ENCODE measurements at regions not wholly inside any gene's neighbourhood (a gene's known extent, or its start where the extent isn't known, plus 50 kb on each side); places are given as distances from the start of the nearest gene placed in this dataset.

DNA sequence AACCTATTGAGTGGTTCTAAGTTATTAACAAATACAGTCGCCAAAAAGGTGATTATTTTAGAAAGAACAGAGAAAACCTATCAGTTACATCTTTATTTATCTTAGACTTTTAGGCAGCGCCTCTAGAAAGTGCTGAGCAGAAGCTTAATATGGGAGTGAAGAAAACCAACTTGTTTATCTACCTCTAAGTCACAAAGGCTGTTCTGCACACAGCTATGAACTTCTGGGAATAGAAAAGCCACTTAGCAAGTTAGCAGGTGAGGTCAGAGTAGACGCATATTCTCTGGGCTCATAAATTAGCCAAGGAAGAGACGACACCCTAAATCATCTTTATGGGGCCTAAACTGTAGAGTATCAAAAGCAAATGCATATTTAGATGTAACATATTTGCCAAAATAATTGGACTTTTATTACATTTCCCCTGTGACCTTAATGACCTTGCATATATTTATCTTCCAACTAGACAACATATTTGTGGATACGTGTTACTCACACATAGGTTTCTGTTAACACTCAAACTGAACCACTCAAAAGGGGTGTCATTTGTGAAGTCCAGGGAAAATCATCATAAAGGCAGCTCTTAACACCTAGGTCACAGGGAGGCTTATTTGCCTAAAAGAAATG lies 267.1 kb downstream of the ADGB start:
- DNase-seq = no peak

DNA sequence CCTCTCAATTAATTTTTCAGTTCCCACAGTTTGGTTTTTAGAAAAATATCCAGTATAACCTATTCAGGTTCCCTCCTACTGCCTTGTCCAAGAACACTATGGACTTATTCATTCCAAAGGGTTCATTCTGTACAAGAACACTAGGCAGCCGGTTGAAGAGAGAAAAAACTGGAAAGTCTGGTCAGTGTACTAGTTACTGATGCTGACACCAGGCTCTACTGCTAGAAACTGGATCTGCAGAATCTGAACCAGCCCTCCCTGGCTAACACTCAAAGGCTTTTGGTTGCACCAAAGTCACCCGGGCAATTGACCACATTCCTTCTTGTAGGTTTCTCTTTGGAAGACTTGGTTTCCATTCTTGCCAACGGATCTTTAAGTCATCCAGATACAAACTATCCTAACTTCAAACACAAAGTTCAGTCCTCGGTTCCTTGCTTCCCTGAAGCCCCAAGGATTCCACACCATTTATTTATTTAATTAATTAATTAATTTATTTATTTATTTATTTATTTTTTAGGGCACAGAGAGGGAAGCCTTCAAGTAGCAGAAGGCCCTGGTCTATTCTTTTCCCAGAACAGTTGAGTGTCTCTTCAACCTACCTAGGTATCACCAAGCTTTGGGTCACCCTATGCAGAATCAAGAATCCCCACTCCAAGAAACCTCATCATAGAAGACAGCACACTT lies 268.1 kb downstream of the ADGB start:
- DNase-seq = no peak

DNA sequence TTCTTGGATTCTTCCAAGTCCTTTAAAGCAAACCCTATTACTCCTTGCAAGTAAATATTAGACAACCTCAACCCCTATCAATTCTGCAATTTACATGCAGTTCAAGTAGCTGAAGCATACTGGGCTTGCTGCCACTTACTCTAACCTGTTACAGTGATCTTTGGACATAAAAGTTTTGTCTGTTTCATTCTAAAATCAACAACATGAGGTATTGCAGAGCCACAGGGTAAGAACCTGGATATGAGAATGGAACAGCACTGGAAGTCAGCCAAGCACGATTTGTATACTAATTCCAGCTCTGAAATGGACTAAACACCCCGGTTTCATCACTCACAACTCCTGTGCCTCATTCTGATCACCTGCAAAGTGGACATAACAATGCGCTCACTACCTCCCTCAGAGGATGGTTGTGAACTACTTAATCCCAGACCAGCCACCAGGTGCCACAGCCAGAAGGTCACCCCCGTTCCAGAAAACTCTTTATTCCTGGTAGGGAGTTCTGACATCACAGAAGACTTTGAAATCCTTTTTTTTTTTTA lies 270.0 kb downstream of the ADGB start:
- DNase-seq = peak; percentile 21

DNA sequence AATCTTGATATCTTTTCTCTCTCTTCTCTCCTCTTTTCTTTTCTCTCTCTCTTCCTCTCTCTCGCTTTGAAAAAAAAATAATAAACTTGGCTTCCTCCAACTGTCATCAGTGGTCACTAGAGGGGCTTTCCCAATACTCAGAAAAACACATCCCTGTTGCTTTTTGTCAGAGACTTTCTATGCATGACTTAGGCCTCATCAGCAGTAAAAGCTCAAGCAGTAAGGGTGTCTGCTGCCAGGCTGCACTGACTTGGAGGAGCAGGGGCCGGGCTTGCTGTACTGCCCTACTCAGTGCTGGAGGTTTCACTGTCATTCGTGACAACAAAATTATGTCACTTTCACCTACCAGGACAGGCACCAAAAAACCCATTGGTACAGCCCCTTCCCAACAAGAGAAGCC lies 272.0 kb downstream of the ADGB start:
- DNase-seq = no peak

DNA sequence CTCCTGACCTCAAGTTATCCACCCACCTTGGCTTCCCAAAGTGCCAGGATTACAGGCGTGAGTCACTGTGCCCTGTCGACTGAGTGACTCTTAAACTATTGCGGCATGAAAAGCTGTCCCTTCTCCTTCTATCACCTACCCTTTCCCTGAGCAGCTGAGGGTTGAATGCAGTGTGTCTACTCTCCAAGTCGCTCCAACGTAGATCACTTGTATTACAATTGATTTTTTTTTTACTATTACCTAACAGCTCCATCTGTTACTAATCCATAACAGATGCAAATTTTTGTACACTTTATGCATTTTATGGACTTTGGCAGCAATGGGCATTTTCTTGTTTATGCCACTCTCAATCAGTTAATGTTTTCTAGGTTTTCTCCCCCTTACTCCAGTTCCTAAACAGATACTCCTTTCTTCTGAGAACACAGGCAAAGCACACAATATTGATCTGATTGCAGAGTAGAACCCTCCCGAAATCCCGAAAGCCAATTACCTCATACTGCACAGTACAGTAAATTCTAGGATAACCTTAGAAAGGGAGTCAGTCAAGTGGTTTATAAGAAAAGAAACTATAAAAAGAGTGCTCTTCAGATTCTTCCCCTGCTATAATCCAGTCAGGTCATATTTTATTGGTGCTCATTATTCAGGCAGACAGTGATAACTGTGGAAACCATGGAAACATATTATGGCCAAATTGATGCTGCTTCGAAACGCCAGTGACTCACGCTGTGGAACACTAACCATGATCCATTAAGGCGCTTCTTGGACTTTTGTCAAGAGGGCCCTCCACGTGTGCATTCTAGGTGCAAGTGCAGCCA lies 273.0 kb downstream of the ADGB start:
- DNase-seq = no peak

DNA sequence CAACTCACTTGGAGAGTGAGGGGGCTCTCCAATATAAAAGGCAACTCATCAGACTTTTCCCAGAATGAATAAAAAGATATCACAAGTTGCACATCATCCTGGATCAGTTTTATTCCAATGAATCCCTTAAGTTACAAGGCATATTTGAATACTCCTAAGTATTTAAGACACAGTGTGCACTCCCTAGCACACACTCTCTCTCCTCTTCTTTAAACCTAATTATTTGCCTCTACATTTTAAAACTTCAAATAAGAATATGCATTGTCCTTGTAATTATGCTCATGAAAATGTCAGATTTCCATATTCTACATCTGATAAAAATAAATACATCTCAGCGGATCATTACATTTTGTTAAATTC lies 273.6 kb downstream of the ADGB start:
- DNase-seq = no peak

DNA sequence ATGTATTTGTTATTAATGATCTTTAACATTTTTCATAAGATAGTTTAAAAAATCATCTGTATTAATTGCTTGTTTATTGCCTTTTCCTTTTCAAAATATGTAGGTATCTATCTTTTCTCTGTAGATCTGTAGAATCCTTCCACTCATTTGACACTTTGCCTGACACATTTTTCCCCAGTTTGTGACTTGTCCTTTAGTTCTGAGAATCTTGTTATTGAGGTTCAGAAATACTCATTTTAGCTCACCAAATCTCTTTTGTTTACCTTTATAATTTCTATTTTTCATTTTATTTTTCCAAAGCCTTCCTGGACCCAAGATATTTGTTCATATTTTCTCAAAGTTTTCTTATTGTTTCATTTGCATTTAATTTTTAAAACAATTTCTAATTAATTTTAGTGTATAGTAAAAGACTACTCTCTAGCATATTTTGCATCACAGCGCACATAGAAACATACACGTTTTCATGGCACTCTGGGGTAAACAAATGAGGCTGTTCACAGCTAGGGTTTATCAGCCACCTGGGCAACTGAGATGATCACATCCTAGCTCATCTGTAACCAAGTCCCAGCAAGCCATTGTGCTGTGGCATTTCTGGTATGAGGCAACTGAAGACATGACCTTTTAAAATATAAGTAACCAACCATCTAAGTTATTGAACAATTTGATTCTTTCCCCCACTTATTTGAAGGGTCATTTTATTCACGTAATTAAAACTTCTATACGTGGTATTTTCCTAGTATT lies 275.7 kb downstream of the ADGB start:
- DNase-seq = no peak

DNA sequence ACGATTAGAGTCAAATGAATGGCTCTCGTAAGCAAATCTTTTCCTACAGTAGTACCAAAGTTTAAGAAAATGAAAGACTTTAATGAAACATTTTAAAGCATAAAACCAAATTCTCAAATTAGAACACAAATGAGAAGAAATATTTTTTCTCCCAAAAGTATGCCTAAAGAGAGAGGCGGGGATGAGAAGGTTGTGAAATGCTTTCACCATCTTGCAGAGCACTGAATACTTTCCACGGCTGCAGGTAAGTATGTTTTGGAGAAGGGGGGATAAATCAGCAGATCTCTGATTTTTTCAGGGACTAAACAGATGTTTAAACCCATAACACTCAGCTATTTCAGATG lies 277.1 kb downstream of the ADGB start:
- no peak for DNase-seq

DNA sequence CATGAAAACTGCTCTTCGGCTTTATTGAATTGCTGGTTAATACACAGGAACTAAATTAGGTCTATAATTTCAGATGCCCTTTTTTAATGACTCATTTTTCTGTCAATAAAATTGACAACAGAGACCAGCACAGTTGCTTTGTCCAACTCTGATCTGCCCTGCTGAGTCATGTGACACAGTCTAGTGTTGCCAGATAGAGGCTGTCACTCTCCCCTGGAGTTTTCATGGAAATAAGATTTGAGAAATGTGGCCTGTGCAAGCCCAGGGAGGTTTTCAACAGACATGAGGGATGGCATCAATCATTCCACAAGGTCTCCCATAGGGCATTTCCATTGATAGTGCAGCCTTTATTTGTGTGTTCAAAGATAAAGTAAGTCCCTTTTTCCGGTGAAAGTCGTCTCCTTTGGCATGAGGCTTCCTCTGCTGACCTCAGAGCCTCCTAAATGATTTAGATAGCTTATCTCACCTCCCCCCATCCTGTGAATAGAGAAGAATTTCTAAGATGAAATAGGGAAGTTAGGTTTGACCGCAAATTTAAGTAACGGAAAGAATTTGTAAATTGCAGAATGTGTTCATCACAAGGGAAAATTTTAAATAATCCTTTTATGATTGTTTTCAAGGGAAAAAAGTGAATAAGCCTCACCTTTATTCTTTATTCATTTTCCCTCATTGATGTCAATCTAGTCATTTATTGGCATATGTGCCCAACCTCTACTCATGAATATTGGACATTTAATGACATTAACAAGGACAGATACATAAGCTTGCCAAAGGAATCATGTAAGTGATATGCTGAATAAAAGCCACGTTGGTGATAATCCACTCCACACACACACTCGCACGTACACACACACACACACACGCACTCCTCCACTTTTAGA lies 277.7 kb downstream of the ADGB start:
- no peak for DNase-seq

DNA sequence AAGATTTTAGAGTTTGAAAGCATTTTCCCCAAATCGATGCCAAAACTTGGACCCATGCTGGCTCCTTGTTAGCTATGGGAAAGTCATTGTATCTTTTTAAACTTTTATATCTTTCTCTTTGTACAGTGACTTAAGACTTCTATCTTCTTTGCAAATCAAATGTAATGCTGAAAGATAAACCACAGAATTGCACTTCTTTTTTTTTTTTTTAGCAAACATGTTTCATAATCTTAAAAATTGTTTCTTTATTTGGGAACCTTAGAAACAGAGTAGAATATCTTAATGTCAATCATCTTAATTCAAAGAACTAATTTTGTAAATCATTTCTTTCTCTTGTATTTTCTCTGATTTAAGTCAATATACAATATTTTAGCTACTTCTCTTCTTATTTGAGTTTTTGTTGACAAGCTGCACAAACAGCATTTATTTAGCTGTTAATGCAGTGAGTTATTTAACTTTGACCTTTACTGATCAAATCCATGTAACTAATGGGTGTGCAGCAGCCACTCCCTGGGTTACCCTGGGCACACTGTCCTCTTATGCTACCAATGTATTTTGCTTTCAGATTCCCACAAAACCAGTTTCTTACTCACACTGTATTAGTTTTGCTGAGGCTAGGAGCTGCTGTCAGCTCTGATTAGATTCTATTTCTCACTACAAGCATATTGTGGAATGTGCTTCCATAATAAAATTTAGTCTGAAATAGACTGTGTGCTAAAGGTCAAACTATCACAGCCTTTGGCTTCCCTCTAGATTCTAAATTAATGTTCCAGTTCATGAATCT lies 279.6 kb downstream of the ADGB start:
- DNase-seq = no peak

DNA sequence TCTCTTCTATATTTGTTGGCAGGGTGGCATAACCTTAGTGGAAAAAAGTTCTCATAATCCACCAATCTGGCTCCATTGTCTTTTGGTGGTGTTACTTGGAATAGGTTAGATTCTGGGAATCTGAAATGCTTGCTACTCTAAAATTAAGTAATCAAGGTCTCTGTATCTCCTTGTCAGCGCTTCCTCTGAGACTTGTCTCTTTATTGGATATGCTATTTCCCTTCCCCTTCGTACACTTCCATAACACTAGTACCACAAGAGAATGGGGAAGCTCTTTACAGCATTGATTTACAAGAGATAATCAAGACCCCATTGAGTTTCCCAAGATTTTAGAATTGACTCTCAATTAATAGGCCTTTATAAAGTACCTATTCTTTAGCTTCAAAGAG lies 280.2 kb downstream of the ADGB start:
- no peak for DNase-seq

DNA sequence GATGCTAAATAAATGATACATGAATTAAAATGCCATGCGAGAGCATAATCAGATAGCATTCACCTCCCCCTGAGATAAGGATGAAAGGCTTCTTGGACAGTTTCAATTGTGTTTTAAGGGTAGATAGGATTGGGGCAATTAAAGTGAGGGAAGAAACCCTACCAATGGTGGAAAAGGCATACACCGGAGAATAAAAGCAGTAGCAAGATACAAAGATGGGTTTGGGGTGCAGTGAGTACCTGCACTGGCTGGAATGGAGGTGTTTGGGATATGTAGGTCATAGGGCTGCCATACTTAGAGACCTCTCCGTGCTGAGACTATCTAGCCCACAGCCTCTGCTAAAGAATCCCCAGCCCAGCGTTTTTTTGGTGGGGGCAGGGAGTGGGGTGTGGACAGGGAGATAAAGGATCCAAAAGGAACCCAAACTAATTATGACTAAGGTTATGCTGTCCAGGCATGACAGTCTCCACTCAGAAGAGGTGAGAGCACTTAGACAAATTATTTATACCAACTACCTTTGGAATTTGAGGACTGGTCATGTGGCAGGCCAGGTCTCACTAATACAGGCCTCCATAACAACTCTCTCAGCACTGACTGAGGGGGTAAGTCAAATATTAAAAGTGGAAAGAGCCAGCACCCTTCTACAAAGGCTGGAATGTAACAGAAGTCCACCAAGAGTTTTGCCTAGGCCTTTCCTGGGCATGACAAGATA lies 280.8 kb downstream of the ADGB start:
- no peak for DNase-seq

DNA sequence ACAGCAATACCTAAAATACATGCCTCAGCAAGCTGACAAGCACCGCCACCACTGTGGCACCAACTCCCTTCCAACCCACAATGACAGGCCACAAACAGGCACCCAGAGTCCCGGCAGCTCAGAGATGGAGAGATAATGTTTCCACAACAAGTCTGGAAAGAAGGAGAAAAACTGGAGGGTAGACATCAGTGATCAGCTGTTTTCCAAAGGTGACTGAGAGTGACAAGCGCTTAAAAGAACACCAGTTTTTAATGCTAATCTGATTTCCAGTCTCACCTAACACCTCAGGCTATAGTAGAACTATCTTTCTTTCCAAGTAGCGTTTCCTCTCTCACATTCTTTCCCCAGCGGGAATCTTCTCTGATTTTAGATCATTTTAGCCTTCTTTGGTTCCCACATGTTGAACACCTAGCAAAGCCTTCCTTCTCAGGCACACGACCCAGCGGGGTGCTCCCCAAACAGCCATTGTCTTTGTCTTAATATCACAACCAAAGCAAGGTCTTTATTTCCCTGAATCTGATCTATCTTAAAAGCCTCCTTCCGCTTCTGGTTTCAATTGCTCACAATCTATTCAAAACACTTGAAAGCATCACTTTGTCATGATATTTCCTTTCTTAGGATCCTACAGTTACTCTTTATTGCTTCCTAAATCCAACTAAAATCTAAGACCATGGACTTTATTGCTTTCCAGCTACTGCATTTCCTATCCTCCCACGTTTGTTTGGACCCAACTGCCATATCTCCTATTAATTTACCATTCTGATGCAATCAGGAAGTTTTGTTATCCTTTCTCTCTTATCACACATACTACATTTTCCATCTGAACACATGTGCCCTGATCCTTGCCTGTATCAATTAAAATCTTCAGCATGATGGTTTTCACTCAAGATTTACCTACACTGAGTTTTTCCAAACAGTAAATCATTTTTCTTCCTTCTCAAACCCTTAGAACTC lies 282.7 kb downstream of the ADGB start:
- DNase-seq = no peak

DNA sequence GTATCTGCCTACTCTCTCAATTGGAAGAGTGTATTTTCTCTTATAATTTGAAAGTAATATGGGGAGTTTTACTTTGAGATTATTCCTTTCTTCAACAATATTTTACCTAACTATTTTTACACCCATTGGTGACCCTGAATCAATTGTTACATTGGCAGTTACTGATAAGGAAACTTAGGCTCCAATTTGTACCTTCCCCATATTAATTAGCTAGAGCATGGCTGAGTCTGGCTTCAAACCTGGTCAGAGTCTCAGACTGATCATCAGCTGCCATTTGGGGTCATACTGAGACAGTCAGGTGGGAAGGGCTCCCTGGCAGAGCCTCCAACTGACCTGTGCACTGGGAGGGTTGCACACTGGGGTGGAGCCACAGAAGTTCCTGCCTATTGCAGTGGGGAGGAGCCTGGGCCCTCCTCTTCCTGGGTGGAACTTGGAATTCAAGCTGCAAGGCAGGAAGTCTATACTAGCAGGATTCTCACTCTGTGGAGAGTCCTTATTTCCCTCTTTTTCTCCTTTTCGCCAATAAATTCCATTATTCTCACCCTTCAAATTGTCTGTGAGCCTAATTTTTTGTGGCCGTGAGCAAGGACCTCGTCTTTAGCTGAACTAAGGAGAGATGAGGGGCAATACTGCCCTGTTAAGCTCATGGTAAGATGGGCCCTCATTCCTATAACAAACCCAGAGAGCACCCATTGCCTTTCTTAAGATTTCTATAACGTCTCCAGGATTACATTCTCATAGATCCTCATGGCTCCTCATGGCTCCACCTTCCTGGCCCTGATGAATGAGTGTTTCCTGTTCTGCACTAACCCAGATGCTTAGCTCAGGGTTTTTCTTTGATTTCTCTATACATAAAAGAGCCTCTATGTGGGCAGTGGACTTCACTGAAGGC lies 285.1 kb downstream of the ADGB start:
- DNase-seq = no peak

DNA sequence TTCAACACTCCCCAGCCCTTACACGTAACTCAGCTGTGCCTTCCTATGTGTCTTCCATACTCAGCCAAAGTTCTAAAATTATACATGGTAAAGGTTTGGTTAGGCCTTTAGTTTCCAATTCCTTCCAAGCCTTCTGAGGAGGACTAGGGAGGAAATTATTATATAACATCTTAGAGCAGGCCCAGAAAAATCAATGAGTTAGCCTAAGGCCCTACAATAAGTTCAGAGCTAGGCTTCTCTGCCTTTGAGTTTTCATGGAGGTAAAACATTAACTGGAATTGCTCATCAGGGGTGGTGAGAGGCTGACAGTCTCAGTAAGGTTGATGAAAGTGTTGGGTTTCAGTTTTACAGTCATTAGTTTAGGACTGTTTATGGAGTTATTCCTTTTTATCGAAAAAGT lies 286.0 kb downstream of the ADGB start:
- DNase-seq = no peak

DNA sequence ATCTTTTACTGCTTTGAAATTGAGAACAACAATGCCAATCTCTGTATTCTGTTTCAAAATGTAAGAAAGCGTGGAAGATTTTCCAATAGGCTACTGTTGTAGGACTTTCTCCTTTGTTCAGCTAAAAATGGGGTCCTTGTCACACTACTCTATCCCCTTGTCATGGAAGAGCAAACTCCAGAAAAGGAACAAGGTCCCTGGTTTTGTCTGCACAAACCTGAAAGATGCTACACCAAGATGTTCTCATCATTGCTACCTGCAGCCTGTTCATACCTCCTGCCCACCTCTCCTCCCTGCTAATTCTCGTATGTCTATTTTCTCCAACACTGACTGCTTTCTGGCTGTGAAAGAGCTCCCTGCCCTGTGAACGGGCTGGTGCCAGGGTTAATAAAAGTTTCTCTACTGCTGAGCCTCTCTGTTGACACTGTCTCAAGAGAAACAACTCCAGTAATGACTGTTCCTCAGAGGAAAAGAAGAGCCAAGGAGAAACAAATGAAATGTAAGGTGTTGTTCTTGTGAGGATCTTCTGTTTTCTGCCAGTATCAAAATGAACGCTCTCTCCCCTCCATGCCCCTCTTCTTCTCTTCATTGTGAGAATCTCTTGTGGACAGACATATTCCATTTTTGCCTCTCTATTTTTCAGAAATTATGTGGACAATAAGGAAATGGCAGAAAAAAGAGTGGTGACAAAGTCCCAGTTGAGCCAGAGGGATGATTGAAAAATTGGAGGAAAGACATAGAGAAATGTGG lies 287.1 kb downstream of the ADGB start:
- DNase-seq = no peak

DNA sequence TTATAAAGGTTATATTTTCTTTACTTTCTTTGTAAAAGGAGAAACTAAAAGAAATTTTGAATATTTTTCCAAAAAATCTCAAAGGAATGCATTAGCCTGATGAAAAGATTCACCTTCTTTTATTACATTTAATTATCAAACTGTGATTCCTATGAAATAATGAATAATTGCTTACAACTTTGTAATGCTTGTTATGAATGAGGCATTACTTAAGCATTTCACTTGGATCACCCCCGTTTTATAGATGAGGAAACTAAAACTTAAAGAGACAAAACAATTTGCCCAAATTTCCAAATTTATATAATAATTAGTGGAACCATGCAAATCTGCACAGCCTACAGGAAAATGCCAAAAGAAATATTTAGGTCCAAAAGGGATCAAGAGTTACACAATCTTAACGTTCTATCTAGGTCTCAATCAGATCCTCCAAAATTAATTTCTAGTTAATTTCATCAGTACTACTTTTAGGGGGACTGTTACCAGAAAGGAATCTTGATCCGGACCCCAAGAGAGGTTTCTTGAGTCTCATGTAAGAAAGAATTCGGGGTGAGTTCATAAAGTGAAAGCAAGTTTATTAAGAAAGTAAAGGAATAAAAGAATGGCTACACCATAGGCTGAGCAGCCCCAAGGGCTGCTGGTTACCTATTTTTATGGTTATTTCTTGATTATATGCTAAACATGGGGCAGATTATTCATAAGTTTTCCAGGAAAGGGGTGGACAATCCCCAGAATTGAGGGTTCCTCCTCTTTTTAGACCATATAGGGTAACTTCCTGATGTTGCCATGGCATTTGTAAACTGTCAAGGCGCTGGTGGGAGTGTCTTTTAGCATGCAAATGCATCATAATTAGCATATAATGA lies 288.0 kb downstream of the ADGB start:
- DNase-seq = no peak

Data from NCI-H1048 (cell line).